Astrocyte of the cerebellum (primary cell): ENCODE measurements at regions not wholly inside any gene's neighbourhood (a gene's known extent, or its start where the extent isn't known, plus 50 kb on each side); places are given as distances from the start of the nearest gene placed in this dataset.

Experiments used
- DNase-seq: peaks from one replicate; pipeline ENCODE4 v3.0.0-alpha.2; 2011; ENCODE audit warnings: low read depth
- H3K4me3 ChIP-seq: 2 replicates; pipeline ENCODE4 v1.5.1; 2011; ENCODE audit warnings: mild to moderate bottlenecking, low read depth, low read length, moderate library complexity
- in situ Hi-C: cut with HindIII; loops from 2 replicates; pipeline ENCODE4 v1.10.0; 2017; ENCODE audit warnings: low sequenced_read_pairs
- TF ChIP-seq, protein P1 (sequence below): IDR thresholded peaks from 2 replicates; pipeline ENCODE4 v1.5.1; 2012; ENCODE audit warnings: low read length, low read depth, moderate library complexity, mild to moderate bottlenecking; ENCODE audit errors: missing control alignments

DNA sequence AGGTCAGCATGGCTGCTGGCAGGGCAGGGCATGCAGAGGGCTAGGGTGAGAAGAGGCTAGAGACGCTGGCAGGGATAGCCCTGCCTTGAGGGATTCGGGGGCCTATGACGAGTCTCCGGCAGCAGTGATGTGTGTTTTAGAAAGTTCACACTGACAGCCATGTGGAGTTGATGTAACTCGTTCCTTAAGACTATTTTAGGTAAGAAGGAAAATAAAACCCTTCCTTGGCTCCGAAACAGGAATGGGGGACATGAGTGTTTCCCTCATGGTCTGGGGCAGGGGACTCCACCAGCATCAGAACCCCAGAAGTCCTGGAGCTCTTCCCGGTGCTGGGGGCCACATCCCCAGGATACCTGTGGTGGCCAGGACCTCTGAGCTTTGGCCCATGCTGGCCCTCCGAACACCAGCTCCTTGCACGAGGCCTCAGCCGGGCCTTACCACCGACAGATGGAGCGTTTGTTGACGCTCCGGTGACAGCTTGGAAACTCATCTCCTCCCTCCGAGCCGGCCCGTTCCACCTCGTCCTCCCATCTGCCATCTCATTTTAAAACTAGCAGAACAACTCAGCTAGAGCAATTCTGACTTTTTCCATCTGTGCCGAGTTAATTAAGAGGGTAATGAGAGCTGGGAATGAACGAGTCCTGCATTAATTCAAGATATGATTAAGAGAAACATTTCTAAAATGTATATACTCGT lies 337.7 kb downstream of the CDK5RAP2 start:
- no peak for DNase-seq
- TF ChIP-seq, protein P1, sequence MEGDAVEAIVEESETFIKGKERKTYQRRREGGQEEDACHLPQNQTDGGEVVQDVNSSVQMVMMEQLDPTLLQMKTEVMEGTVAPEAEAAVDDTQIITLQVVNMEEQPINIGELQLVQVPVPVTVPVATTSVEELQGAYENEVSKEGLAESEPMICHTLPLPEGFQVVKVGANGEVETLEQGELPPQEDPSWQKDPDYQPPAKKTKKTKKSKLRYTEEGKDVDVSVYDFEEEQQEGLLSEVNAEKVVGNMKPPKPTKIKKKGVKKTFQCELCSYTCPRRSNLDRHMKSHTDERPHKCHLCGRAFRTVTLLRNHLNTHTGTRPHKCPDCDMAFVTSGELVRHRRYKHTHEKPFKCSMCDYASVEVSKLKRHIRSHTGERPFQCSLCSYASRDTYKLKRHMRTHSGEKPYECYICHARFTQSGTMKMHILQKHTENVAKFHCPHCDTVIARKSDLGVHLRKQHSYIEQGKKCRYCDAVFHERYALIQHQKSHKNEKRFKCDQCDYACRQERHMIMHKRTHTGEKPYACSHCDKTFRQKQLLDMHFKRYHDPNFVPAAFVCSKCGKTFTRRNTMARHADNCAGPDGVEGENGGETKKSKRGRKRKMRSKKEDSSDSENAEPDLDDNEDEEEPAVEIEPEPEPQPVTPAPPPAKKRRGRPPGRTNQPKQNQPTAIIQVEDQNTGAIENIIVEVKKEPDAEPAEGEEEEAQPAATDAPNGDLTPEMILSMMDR, result no peak
- no peak overlapping the region for H3K4me3 ChIP-seq
- in situ Hi-C loops, result no loop called here

DNA sequence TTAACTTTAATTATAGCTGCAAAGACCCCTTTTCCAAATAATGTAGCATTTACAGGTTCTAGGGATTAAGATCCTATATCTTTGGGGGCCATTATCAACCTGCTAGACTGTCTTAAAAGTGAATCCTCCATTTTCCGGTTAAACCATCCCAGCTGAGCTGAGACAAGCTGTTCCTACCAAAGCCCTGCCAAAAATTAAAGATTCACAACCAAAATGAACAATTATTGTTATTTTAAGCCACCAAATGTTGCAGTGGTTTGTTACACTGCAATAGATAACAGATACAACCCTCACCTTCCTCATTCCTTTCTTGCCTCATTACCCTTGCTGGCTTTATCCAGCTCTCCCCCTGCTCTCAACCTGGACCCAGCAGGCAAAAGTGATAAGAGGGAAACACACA lies 343.4 kb downstream of the CDK5RAP2 start:
- no peak overlapping the region for H3K4me3 ChIP-seq
- no peak for DNase-seq
- TF ChIP-seq, protein P1, result no peak
- in situ Hi-C loops, result no loop called here

DNA sequence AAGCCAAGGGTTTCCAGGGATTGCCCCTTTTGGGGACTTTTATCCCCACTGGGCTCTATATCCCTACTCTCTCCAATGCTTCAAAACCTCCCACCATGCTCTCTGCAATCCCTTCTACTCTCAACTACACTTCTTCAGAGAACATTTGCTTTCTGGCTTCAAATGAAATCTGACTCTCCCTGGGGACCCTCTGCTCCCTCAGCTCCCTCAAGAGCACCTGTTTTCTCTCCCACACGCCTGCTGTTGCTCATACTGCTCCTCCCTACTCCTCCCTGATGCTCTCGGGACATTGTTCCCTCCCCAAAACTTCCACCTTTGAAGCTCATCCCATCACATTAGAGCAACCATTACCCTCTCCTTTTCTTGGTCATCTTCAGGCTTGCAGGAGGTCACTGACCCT lies 344.9 kb downstream of the CDK5RAP2 start:
- no peak overlapping the region for H3K4me3 ChIP-seq
- in situ Hi-C loops, result no loop called here
- no peak for DNase-seq
- TF ChIP-seq, protein P1, result no peak

DNA sequence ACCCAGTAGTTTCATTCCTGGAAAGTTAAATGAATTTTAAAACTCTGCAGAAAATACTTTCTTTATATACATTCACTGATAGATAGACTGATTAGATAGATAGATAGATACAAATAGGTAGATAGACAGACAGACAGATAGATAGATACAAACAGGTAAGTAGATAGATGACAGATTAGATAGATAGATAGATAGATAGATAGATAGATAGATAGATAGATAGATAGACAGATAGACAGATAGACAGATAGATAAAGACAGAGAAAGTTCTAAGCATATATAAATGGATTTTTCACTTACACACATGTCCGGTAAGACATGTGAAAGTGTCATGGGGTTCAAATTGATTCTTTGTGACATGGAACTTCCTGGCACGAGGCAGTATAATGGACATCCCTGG lies 349.7 kb downstream of the CDK5RAP2 start:
- in situ Hi-C loops, result no loop called here
- TF ChIP-seq, protein P1, result no peak

DNA sequence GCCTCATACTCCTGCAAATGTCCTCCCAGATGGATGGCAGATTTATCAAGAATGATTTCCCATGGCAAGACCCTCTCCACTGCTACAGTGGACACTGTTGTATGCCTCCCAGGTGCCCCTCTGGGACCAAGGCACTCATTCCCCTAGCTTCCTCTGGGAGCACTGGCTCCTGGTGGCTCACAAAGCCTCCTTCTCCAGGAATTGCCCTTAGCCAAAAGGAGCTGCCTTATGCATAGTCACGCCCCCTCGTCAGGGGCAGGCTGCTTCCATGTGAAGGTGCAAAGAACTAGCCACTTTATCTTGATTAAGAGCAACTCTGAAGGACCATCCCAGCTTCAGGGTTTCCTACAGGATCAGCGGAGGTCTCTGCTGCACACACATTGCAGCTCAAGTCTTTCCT lies 358.1 kb downstream of the CDK5RAP2 start:
- DNase-seq, result no peak
- no peak overlapping the region for H3K4me3 ChIP-seq
- TF ChIP-seq, protein P1, result no peak
- in situ Hi-C loops, result no loop called here

More for the DNA sequence above, 349.7 kb downstream of the CDK5RAP2 start:
- DNase-seq, result no peak
- no peak overlapping the region for H3K4me3 ChIP-seq

DNA sequence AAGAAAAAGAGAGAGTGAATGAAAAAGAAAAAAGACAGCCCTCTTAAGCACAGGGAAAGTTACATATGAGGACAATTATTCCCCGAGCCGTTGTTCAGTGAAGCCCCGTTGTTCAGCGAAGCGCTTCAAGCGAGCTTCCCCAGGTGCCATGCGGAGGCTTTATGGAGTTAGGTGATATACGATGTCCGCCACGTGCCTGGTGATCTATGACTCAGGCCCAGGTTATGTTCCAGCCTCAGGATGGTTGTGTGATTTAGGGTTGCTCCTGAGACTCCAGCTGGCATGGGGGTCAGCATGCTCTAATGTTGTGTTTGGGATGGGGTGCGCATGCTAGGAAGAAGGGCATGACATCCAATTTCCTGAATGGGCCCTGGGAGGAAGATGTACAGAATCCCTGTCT lies 365.6 kb downstream of the CDK5RAP2 start:
- in situ Hi-C loops, result no loop called here
- DNase-seq, result no peak
- TF ChIP-seq, protein P1, result no peak
- H3K4me3 ChIP-seq, result no peak overlapping the region
